Thyroid gland (tissue), 4 donors: ENCODE measurements at regions not wholly inside any gene's neighbourhood (a gene's known extent, or its start where the extent isn't known, plus 50 kb on each side); places are given as distances from the start of the nearest gene placed in this dataset.

ENCODE experiments used
- POLR2A ChIP-seq, 2 donors: fragments of 450-650 bp; IDR thresholded peaks; one replicate each; pipeline ENCODE4 v1.6.1; 2017; ENCODE audit warnings: antibody characterized with exemption in 2 of 2, mild to moderate bottlenecking in 2 of 2, moderate library complexity in 1 of 2
- TF ChIP-seq, protein P1 (sequence below), 6 experiments: fragments of 200-600 bp in 3 of 6; fragments of 450-650 bp in 3 of 6; sonication (generic) in 3 of 6; IDR thresholded peaks; one replicate each; pipeline ENCODE4 v1.5.1; 2016 to 2019; ENCODE audit warnings: antibody characterized with exemption in 6 of 6, mild to moderate bottlenecking in 2 of 6, inconsistent platforms in 1 of 6, moderate library complexity in 1 of 6

DNA sequence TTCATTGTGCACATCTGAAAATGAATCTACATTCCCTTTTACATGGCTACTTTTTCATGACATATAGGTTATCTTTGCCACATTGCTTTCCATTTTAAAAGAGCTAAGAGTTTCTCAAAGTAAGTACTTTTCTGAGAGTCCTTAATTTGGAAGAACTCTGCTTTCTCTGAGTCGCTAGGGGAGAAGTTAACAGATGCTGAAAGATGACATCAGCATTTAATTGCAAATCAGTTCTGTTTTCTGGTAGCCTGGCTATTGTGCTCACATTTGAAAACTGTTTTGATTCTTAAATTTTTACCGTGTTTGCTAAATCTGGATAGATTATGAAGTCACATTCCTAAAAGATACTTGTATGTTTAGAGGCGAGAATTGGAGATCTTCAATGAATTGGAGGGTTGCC lies 107.7 kb upstream of the C1QTNF9B start:
- TF ChIP-seq, protein P1, sequence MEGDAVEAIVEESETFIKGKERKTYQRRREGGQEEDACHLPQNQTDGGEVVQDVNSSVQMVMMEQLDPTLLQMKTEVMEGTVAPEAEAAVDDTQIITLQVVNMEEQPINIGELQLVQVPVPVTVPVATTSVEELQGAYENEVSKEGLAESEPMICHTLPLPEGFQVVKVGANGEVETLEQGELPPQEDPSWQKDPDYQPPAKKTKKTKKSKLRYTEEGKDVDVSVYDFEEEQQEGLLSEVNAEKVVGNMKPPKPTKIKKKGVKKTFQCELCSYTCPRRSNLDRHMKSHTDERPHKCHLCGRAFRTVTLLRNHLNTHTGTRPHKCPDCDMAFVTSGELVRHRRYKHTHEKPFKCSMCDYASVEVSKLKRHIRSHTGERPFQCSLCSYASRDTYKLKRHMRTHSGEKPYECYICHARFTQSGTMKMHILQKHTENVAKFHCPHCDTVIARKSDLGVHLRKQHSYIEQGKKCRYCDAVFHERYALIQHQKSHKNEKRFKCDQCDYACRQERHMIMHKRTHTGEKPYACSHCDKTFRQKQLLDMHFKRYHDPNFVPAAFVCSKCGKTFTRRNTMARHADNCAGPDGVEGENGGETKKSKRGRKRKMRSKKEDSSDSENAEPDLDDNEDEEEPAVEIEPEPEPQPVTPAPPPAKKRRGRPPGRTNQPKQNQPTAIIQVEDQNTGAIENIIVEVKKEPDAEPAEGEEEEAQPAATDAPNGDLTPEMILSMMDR (IDR thresholded peaks at IDR 0.05) = no peak
- no peak for TF ChIP-seq POLR2A (IDR thresholded peaks at IDR 0.05)
